ENCODE measurements at regions not wholly inside any gene's neighbourhood (a gene's known extent, or its start where the extent isn't known, plus 50 kb on each side); places are given as distances from the start of the nearest gene placed in this dataset.

GRCh38 chr11:69969890-69970784, 108.0 kb upstream of the ANO1 start:
- TF ChIP-seq POLR2A (IDR thresholded peaks at IDR 0.05; ENCODE audit: low read length) (no peak), SMC3 (IDR thresholded peaks at IDR 0.05) (no peak), MAZ (IDR thresholded peaks at IDR 0.05; ENCODE audit: borderline replicate concordance, low read depth, low read length) (no peak), ZC3H11A (IDR thresholded peaks at IDR 0.05) (no peak), EP300 (IDR thresholded peaks at IDR 0.05) (no peak), CTCF (IDR thresholded peaks at IDR 0.05) (no peak), CEBPB (IDR thresholded peaks at IDR 0.05) (no peak), TFCP2L1 (CRISPR knock-in tag; IDR thresholded peaks at IDR 0.05) (no peak)

Measured in A549 (cell line).